ENCODE measurements at regions not wholly inside any gene's neighbourhood (a gene's known extent, or its start where the extent isn't known, plus 50 kb on each side); places are given as distances from the start of the nearest gene placed in this dataset.
"Not testable (repeated sequence)": the region's sequence is repeated elsewhere in the genome, so short reads cannot be mapped to it uniquely, and the experiment has no call there.

- not testable (repeated sequence) for TF ChIP-seq CTCF, POLR2A (IDR thresholded peaks at IDR 0.05)
Measured at GRCh38 chr21:13850808-13851207, 241.2 kb downstream of the POTED start.

Measured in heart left ventricle (tissue), 13 donors.